SK-N-SH treated with all-trans-retinoic acid at 6 μM for 48 hours (cell line): ENCODE measurements at regions not wholly inside any gene's neighbourhood (a gene's known extent, or its start where the extent isn't known, plus 50 kb on each side); places are given as distances from the start of the nearest gene placed in this dataset.

Experiments
- ATAC-seq: fragments of 200-7000 bp; cut with Tn5 transposase; 3 replicates; pipeline ENCODE4 v1.9.1; 2020; ENCODE audit warnings: mild to moderate bottlenecking, moderate library complexity
- ARNTL ChIP-seq: fragments of 450-650 bp; formaldehyde crosslinking; IDR thresholded peaks from 2 replicates; pipeline ENCODE4 v1.5.0; 2020; ENCODE audit warnings: low read depth, mild to moderate bottlenecking, moderate library complexity, borderline replicate concordance
- CSDC2 ChIP-seq: fragments of 250-450 bp; sonication (Bioruptor Pico); IDR thresholded peaks from 2 replicates; pipeline ENCODE4 v1.5.0; 2020; ENCODE audit warnings: mild to moderate bottlenecking, moderate library complexity
- ESRRG ChIP-seq: fragments of 250-450 bp; sonication (Bioruptor Pico); IDR thresholded peaks from 2 replicates; pipeline ENCODE4 v1.6.1; 2021; ENCODE audit warnings: mild to moderate bottlenecking
- OSR1 ChIP-seq: fragments of 250-450 bp; sonication (Bioruptor Pico); IDR thresholded peaks from 2 replicates; pipeline ENCODE4 v1.8.0; 2022; ENCODE audit warnings: moderate library complexity, mild to moderate bottlenecking, inconsistent platforms
- PPARA ChIP-seq: fragments of 250-450 bp; sonication (Bioruptor Pico); IDR thresholded peaks from 2 replicates; pipeline ENCODE4 v1.5.0; 2020; ENCODE audit warnings: mild to moderate bottlenecking, borderline replicate concordance
- SNAI2 ChIP-seq: fragments of 250-450 bp; sonication (Bioruptor Pico); IDR thresholded peaks from 2 replicates; pipeline ENCODE4 v1.5.0; 2020; ENCODE audit warnings: mild to moderate bottlenecking, moderate library complexity
- TCF4 ChIP-seq: fragments of 250-450 bp; sonication (Bioruptor Pico); IDR thresholded peaks from 2 replicates; pipeline ENCODE4 v1.8.0; 2021; ENCODE audit warnings: mild to moderate bottlenecking, moderate library complexity, borderline replicate concordance
- TOX ChIP-seq: fragments of 250-450 bp; sonication (Bioruptor Pico); IDR thresholded peaks from 2 replicates; pipeline ENCODE4 v1.8.0; 2021; ENCODE audit warnings: mild to moderate bottlenecking, moderate library complexity, borderline replicate concordance
- ZC3H10 ChIP-seq: fragments of 250-450 bp; sonication (Bioruptor Pico); IDR thresholded peaks from 2 replicates; pipeline ENCODE4 v1.5.1; 2021; ENCODE audit warnings: mild to moderate bottlenecking, moderate library complexity
- ZFP3 ChIP-seq: fragments of 250-450 bp; sonication (Bioruptor Pico); IDR thresholded peaks from 2 replicates; pipeline ENCODE4 v1.5.0; 2020; ENCODE audit warnings: mild to moderate bottlenecking, moderate library complexity
- ZFP30 ChIP-seq: fragments of 450-650 bp; formaldehyde crosslinking; IDR thresholded peaks from 2 replicates; pipeline ENCODE4 v1.5.0; 2022; ENCODE audit warnings: mild to moderate bottlenecking, moderate library complexity
- ZNF565 ChIP-seq: fragments of 450-650 bp; formaldehyde crosslinking; conservative IDR thresholded peaks from 2 replicates; pipeline ENCODE4 v1.5.0; 2020; ENCODE audit warnings: low read depth, mild to moderate bottlenecking, moderate library complexity
- ZNF70 ChIP-seq: fragments of 450-650 bp; formaldehyde crosslinking; IDR thresholded peaks from 2 replicates; pipeline ENCODE4 v1.5.0; 2020; ENCODE audit warnings: mild to moderate bottlenecking, moderate library complexity
- ZNF8 ChIP-seq: fragments of 450-650 bp; formaldehyde crosslinking; IDR thresholded peaks from 2 replicates; pipeline ENCODE4 v1.5.0; 2020; ENCODE audit warnings: mild to moderate bottlenecking, moderate library complexity
- TF ChIP-seq, protein P1 (sequence below): fragments of 250-450 bp; sonication (Bioruptor Pico); IDR thresholded peaks from 2 replicates; pipeline ENCODE4 v1.8.0; 2020; ENCODE audit warnings: mild to moderate bottlenecking, moderate library complexity, borderline replicate concordance
- TF ChIP-seq, protein P2 (sequence below): fragments of 250-450 bp; sonication (Bioruptor Pico); IDR thresholded peaks from 2 replicates; pipeline ENCODE4 v1.5.1; 2020; ENCODE audit warnings: low read depth, mild to moderate bottlenecking, moderate library complexity
- TF ChIP-seq, protein P3 (sequence below): fragments of 250-450 bp; sonication (Bioruptor Pico); IDR thresholded peaks from 2 replicates; pipeline ENCODE4 v1.5.1; 2021; ENCODE audit warnings: mild to moderate bottlenecking, moderate library complexity
- TF ChIP-seq, protein P4 (sequence below): fragments of 250-450 bp; sonication (Bioruptor Pico); IDR thresholded peaks from 2 replicates; pipeline ENCODE4 v1.8.0; 2021; ENCODE audit warnings: low read depth, mild to moderate bottlenecking, moderate library complexity, borderline replicate concordance
- TF ChIP-seq, protein P5 (sequence below): fragments of 250-450 bp; sonication (Bioruptor Pico); IDR thresholded peaks from 2 replicates; pipeline ENCODE4 v1.5.0; 2020; ENCODE audit warnings: mild to moderate bottlenecking, moderate library complexity

DNA sequence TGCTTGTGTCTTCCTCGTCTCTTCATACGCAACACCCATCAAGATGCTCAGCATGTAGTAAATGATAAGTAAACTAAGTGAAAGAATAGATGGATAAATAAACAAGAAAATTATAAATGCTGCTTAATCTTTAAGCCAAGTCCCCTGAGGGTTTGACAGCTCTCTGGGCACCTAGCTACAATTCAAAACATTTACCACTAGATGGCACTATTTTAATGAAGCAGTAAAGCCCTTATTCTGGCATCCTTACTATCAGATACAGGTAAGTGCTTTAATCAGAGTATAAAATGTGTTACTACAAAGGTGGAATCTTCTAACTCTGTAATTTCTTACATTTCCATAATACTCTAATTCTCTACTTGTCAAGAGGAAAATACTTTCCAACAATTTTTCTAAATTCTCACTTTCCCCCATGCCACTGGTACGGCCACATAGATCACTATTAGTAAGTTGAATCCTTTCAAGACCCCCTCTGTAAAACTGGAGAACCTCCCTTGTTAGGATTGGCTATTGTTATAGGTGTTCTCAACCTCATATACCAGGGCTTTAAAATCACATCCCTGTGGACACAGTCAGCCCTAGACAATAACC is 137.8 kb downstream of the BARHL2 start:
- ATAC-seq = peak; percentile 84
- no peak for TF ChIP-seq ZFP3 (CRISPR knock-in tag)
- TF ChIP-seq ARNTL (CRISPR knock-in tag) = no peak
- TF ChIP-seq ZNF8 (CRISPR knock-in tag) = 0 out of 2 replicates have a peak, but pooled peaks have one; percentile 27

DNA sequence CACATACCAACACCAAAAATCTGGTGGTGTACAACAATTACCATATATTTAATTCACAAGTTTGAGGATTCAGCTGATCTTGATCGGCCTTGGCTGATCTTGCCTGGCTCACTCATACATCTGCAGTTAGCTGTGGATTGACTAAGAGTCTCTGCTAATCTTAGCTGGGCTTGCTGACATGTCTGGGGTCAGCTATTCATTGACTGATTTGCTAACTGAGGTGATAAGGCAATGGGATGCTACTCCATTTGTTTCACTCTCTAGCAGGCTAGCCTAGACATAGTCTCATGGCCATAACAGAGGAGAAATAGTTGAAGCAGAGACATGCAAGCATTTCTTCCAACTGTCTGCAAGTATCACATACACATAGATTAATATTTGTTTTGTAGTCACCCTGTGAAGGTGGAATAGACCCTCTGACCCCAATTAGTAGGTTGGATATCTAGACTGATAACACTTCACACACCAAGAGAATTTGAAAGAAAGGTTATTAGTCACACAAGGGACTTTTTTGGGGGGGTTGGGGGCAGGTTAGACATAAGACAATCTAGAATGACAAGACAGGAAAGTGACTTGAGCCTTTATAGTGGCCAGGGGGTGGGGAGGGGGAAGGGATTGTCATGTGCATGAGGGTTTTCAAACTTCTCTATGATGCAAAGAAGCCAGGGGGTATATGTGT is 142.3 kb downstream of the BARHL2 start:
- ATAC-seq = no peak
- TF ChIP-seq ZNF70 (CRISPR knock-in tag) (no peak), TCF4 (CRISPR knock-in tag) (no peak), PPARA (CRISPR knock-in tag) (no peak), CSDC2 (CRISPR knock-in tag) (no peak), ZFP30 (CRISPR knock-in tag) (no peak), ZNF565 (CRISPR knock-in tag) (no peak), ESRRG (CRISPR knock-in tag) (no peak), ZNF8 (CRISPR knock-in tag) (no peak), ARNTL (CRISPR knock-in tag) (no peak), SNAI2 (CRISPR knock-in tag) (no peak), ZFP3 (CRISPR knock-in tag) (no peak), TOX (CRISPR knock-in tag) (no peak)
- TF ChIP-seq, protein P1, sequence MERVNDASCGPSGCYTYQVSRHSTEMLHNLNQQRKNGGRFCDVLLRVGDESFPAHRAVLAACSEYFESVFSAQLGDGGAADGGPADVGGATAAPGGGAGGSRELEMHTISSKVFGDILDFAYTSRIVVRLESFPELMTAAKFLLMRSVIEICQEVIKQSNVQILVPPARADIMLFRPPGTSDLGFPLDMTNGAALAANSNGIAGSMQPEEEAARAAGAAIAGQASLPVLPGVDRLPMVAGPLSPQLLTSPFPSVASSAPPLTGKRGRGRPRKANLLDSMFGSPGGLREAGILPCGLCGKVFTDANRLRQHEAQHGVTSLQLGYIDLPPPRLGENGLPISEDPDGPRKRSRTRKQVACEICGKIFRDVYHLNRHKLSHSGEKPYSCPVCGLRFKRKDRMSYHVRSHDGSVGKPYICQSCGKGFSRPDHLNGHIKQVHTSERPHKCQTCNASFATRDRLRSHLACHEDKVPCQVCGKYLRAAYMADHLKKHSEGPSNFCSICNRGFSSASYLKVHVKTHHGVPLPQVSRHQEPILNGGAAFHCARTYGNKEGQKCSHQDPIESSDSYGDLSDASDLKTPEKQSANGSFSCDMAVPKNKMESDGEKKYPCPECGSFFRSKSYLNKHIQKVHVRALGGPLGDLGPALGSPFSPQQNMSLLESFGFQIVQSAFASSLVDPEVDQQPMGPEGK (CRISPR knock-in tag) = no peak
- TF ChIP-seq, protein P2, sequence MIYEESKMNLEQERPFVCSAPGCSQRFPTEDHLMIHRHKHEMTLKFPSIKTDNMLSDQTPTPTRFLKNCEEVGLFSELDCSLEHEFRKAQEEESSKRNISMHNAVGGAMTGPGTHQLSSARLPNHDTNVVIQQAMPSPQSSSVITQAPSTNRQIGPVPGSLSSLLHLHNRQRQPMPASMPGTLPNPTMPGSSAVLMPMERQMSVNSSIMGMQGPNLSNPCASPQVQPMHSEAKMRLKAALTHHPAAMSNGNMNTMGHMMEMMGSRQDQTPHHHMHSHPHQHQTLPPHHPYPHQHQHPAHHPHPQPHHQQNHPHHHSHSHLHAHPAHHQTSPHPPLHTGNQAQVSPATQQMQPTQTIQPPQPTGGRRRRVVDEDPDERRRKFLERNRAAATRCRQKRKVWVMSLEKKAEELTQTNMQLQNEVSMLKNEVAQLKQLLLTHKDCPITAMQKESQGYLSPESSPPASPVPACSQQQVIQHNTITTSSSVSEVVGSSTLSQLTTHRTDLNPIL (CRISPR knock-in tag) = no peak
- TF ChIP-seq, protein P3, sequence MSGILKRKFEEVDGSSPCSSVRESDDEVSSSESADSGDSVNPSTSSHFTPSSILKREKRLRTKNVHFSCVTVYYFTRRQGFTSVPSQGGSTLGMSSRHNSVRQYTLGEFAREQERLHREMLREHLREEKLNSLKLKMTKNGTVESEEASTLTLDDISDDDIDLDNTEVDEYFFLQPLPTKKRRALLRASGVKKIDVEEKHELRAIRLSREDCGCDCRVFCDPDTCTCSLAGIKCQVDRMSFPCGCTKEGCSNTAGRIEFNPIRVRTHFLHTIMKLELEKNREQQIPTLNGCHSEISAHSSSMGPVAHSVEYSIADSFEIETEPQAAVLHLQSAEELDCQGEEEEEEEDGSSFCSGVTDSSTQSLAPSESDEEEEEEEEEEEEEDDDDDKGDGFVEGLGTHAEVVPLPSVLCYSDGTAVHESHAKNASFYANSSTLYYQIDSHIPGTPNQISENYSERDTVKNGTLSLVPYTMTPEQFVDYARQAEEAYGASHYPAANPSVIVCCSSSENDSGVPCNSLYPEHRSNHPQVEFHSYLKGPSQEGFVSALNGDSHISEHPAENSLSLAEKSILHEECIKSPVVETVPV (CRISPR knock-in tag) = no peak
- TF ChIP-seq, protein P4, sequence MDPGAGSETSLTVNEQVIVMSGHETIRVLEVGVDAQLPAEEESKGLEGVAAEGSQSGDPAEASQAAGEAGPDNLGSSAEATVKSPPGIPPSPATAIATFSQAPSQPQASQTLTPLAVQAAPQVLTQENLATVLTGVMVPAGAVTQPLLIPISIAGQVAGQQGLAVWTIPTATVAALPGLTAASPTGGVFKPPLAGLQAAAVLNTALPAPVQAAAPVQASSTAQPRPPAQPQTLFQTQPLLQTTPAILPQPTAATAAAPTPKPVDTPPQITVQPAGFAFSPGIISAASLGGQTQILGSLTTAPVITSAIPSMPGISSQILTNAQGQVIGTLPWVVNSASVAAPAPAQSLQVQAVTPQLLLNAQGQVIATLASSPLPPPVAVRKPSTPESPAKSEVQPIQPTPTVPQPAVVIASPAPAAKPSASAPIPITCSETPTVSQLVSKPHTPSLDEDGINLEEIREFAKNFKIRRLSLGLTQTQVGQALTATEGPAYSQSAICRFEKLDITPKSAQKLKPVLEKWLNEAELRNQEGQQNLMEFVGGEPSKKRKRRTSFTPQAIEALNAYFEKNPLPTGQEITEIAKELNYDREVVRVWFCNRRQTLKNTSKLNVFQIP (CRISPR knock-in tag) = no peak
- TF ChIP-seq, protein P5, sequence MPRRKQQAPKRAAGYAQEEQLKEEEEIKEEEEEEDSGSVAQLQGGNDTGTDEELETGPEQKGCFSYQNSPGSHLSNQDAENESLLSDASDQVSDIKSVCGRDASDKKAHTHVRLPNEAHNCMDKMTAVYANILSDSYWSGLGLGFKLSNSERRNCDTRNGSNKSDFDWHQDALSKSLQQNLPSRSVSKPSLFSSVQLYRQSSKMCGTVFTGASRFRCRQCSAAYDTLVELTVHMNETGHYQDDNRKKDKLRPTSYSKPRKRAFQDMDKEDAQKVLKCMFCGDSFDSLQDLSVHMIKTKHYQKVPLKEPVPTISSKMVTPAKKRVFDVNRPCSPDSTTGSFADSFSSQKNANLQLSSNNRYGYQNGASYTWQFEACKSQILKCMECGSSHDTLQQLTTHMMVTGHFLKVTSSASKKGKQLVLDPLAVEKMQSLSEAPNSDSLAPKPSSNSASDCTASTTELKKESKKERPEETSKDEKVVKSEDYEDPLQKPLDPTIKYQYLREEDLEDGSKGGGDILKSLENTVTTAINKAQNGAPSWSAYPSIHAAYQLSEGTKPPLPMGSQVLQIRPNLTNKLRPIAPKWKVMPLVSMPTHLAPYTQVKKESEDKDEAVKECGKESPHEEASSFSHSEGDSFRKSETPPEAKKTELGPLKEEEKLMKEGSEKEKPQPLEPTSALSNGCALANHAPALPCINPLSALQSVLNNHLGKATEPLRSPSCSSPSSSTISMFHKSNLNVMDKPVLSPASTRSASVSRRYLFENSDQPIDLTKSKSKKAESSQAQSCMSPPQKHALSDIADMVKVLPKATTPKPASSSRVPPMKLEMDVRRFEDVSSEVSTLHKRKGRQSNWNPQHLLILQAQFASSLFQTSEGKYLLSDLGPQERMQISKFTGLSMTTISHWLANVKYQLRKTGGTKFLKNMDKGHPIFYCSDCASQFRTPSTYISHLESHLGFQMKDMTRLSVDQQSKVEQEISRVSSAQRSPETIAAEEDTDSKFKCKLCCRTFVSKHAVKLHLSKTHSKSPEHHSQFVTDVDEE (CRISPR knock-in tag) = no peak

DNA sequence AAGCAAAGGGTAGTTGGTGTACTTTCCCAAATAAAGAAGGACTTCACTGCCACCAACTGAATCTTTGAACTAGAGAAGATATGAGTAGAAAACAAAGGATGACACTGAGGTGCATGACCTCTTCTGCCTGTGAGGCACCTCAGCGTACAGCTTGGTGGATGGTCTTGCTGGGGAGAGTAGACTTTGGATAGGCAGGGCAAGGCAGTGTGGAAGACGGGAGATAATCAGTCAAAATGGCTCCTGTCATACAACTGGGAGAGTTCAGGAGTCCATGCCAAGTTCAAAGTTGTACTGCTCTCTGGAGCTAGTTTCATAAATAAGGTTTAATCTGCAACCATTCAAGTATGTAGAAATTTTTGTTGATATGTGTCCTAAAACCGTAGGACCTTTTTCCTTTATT is 143.4 kb downstream of the BARHL2 start:
- no peak for ATAC-seq
- TF ChIP-seq ZNF70 (CRISPR knock-in tag) = no peak
- TF ChIP-seq, protein P1 (CRISPR knock-in tag) = no peak
- TF ChIP-seq TCF4 (CRISPR knock-in tag) = no peak
- TF ChIP-seq ZC3H10 (CRISPR knock-in tag) = no peak
- no peak for TF ChIP-seq OSR1
- TF ChIP-seq ESRRG (CRISPR knock-in tag) = no peak
- no peak for TF ChIP-seq SNAI2 (CRISPR knock-in tag)
